ENCODE measurements at regions not wholly inside any gene's neighbourhood (a gene's known extent, or its start where the extent isn't known, plus 50 kb on each side); places are given as distances from the start of the nearest gene placed in this dataset.

- no peak overlapping the region for H3K27ac ChIP-seq
- no peak overlapping the region for H3K4me3 ChIP-seq (replicated peaks in 1 of 3)
- H3K27me3 ChIP-seq = no peaks in the 10 kb centered on the region
- WGBS, 2 donors = 91 to 93% methylated on average over 4 of the region's 4 CpGs
- TF ChIP-seq POLR2A (IDR thresholded peaks at IDR 0.05) = no peak
- TF ChIP-seq CTCF (IDR thresholded peaks at IDR 0.05) = no peak
- no peaks in the 10 kb centered on the region for H3K36me3 ChIP-seq
- H3K4me1 ChIP-seq = no peaks in the 10 kb centered on the region
- DNase-seq = no peak
- intact Hi-C loops (cut with DNase I) = loop anchor here (10.0 kb wide), 1 partner anchor 1086 kb away; no protein-coding TSS in a partner anchor
- no peaks in the 10 kb centered on the region for H3K9me3 ChIP-seq
These were observed 247.4 kb downstream of the PTBP2 start for GRCh38 chr1:96968983-96969382.

- Histone ChIP-seq H3K27me3 (no peaks in the 10 kb centered on the region), H3K36me3 (no peaks in the 10 kb centered on the region), H3K27ac (no peak overlapping the region), H3K9me3 (no peaks in the 10 kb centered on the region), H3K4me3 (replicated peaks in 1 of 3) (no peak overlapping the region), H3K4me1 (no peaks in the 10 kb centered on the region)
- intact Hi-C loops (cut with DNase I) = loop anchor here (10.0 kb wide), 1 partner anchor 1085 kb away; no protein-coding TSS in a partner anchor
- TF ChIP-seq CTCF (IDR thresholded peaks at IDR 0.05) (no peak), POLR2A (IDR thresholded peaks at IDR 0.05) (no peak)
- DNase-seq = no peak
- WGBS, 2 donors = 81 to 88% methylated on average over 1 of the region's 1 CpG
These were observed 248.1 kb downstream of the PTBP2 start for GRCh38 chr1:96969656-96970163.

GRCh38 chr1:96971439-96971838, 249.9 kb downstream of the PTBP2 start:
- no peak overlapping the region for H3K27ac ChIP-seq
- TF ChIP-seq CTCF (IDR thresholded peaks at IDR 0.05) (no peak), POLR2A (IDR thresholded peaks at IDR 0.05) (no peak)
- H3K36me3 ChIP-seq = no peaks in the 10 kb centered on the region
- no peaks in the 10 kb centered on the region for H3K4me1 ChIP-seq
- WGBS, 2 donors = 92 to 93% methylated on average over 2 of the region's 2 CpGs
- DNase-seq = no peak
- H3K4me3 ChIP-seq (replicated peaks in 1 of 3) = no peak overlapping the region
- intact Hi-C loops (cut with DNase I) = no loop called here
- H3K27me3 ChIP-seq = no peaks in the 10 kb centered on the region
- no peaks in the 10 kb centered on the region for H3K9me3 ChIP-seq

GRCh38 chr1:96971849-96972602, 250.4 kb downstream of the PTBP2 start:
- Histone ChIP-seq H3K27ac (no peak overlapping the region), H3K4me3 (replicated peaks in 1 of 3) (no peak overlapping the region), H3K27me3 (no peaks in the 10 kb centered on the region), H3K9me3 (no peaks in the 10 kb centered on the region), H3K4me1 (no peaks in the 10 kb centered on the region), H3K36me3 (no peaks in the 10 kb centered on the region)
- TF ChIP-seq POLR2A (IDR thresholded peaks at IDR 0.05) = no peak
- TF ChIP-seq CTCF (IDR thresholded peaks at IDR 0.05) = no peak
- 84 to 86% methylated on average over 8 of the region's 8 CpGs for WGBS, 2 donors
- intact Hi-C loops (cut with DNase I) = no loop called here
- no peak for DNase-seq

GRCh38 chr1:96973605-96974004, 252.0 kb downstream of the PTBP2 start:
- Histone ChIP-seq H3K36me3 (no peaks in the 10 kb centered on the region), H3K27ac (no peak overlapping the region), H3K9me3 (no peaks in the 10 kb centered on the region), H3K27me3 (no peaks in the 10 kb centered on the region), H3K4me3 (replicated peaks in 1 of 3) (no peak overlapping the region), H3K4me1 (no peaks in the 10 kb centered on the region)
- intact Hi-C loops (cut with DNase I) = no loop called here
- TF ChIP-seq CTCF (IDR thresholded peaks at IDR 0.05) = no peak
- TF ChIP-seq POLR2A (IDR thresholded peaks at IDR 0.05) = no peak
- 8 to 28% methylated on average over 1 of the region's 1 CpG for WGBS, 2 donors
- no peak for DNase-seq
